ENCODE measurements at regions not wholly inside any gene's neighbourhood (a gene's known extent, or its start where the extent isn't known, plus 50 kb on each side); places are given as distances from the start of the nearest gene placed in this dataset.

- Mint-ChIP-seq H3K27me3 (ENCODE audit: low read depth in 3 of 3) (no peaks in the 10 kb centered on the region), H3K27ac (no peak overlapping the region), H3K4me3 (no peak overlapping the region), H3K4me1 (no peaks in the 10 kb centered on the region), H3K9me3 (peaks cover 0 to 6% (median 1%) of the 10 kb centered on the region in 7 donors), H3K36me3 (no peaks in the 10 kb centered on the region)
- Histone ChIP-seq H3K4me2 (replicated peaks; ENCODE audit: extremely low read depth, low read length, poor library complexity, severe bottlenecking) (no peak overlapping the region), H3K9ac (ENCODE audit: insufficient read depth, low read length, poor library complexity, severe bottlenecking) (no peak overlapping the region), H3K4me1 (ENCODE audit: control insufficient read depth in 1 of 2, insufficient read depth in 2 of 2, low read length in 2 of 2) (no peaks in the 10 kb centered on the region), H3K79me2 (ENCODE audit: insufficient read depth, low read length) (no peaks in the 10 kb centered on the region), H2AFZ (ENCODE audit: insufficient read depth, low read depth, low read length, poor library complexity, severe bottlenecking) (no peak overlapping the region), H3K4me3 (replicated peaks in 1 of 3; ENCODE audit: low read depth in 2 of 3, low read length in 3 of 3) (no peak overlapping the region), H3K27ac (ENCODE audit: low read depth in 1 of 2, low read length in 2 of 2) (no peak overlapping the region), H3K27me3 (ENCODE audit: control insufficient read depth in 2 of 2, insufficient read depth in 2 of 2, low read length in 2 of 2) (no peaks in the 10 kb centered on the region), H3K9me3 (replicated peaks in 1 of 2; ENCODE audit: control insufficient read depth in 1 of 2, insufficient read depth in 1 of 2, low read length in 2 of 2) (no peaks in the 10 kb centered on the region), H3K36me3 (replicated peaks in 1 of 2; ENCODE audit: control insufficient read depth in 1 of 2, insufficient read depth in 2 of 2, low read length in 2 of 2) (no peaks in the 10 kb centered on the region), H4K20me1 (ENCODE audit: insufficient read depth, low read length) (no peaks in the 10 kb centered on the region)
- TF ChIP-seq CTCF (IDR thresholded peaks at IDR 0.05): no peak
- no peak for DNase-seq
- intact Hi-C loops (cut with micrococcal nuclease): no loop called here
- 74% methylated on average over 4 of the region's 4 CpGs for WGBS (ENCODE audit: insufficient coverage)
These were observed 542.6 kb downstream of the ZBBX start for GRCh38 chr3:166837535-166837934.

GRCh38 chr3:166836836-166837235 is 543.3 kb downstream of the ZBBX start:
- Mint-ChIP-seq H3K4me3 (no peak overlapping the region), H3K36me3 (no peaks in the 10 kb centered on the region), H3K4me1 (no peaks in the 10 kb centered on the region), H3K9me3 (peaks cover 0 to 6% (median 1%) of the 10 kb centered on the region in 7 donors), H3K27ac (no peak overlapping the region), H3K27me3 (ENCODE audit: low read depth in 3 of 3) (no peaks in the 10 kb centered on the region)
- intact Hi-C loops (cut with micrococcal nuclease): no loop called here
- Histone ChIP-seq H3K9me3 (replicated peaks in 1 of 2; ENCODE audit: control insufficient read depth in 1 of 2, insufficient read depth in 1 of 2, low read length in 2 of 2) (no peaks in the 10 kb centered on the region), H2AFZ (ENCODE audit: insufficient read depth, low read depth, low read length, poor library complexity, severe bottlenecking) (no peak overlapping the region), H3K27me3 (ENCODE audit: control insufficient read depth in 2 of 2, insufficient read depth in 2 of 2, low read length in 2 of 2) (no peaks in the 10 kb centered on the region), H3K27ac (ENCODE audit: low read depth in 1 of 2, low read length in 2 of 2) (no peak overlapping the region), H3K9ac (ENCODE audit: insufficient read depth, low read length, poor library complexity, severe bottlenecking) (no peak overlapping the region), H3K4me3 (replicated peaks in 1 of 3; ENCODE audit: low read depth in 2 of 3, low read length in 3 of 3) (no peak overlapping the region), H4K20me1 (ENCODE audit: insufficient read depth, low read length) (no peaks in the 10 kb centered on the region), H3K4me2 (replicated peaks; ENCODE audit: extremely low read depth, low read length, poor library complexity, severe bottlenecking) (no peak overlapping the region), H3K4me1 (ENCODE audit: control insufficient read depth in 1 of 2, insufficient read depth in 2 of 2, low read length in 2 of 2) (no peaks in the 10 kb centered on the region), H3K36me3 (replicated peaks in 1 of 2; ENCODE audit: control insufficient read depth in 1 of 2, insufficient read depth in 2 of 2, low read length in 2 of 2) (no peaks in the 10 kb centered on the region), H3K79me2 (ENCODE audit: insufficient read depth, low read length) (no peaks in the 10 kb centered on the region)
- no peak for DNase-seq
- WGBS (ENCODE audit: insufficient coverage): no CpG with 5 or more reads among the region's 1 CpG
- no peak for TF ChIP-seq CTCF (IDR thresholded peaks at IDR 0.05)

Measured in CD14-positive monocyte (primary cell).